ENCODE measurements at regions not wholly inside any gene's neighbourhood (a gene's known extent, or its start where the extent isn't known, plus 50 kb on each side); places are given as distances from the start of the nearest gene placed in this dataset.
A peak's percentile ranks its signal among the peaks of the same experiment; 100 is the strongest.

GRCh38 chr1:31498376-31499040, 77.8 kb upstream of the TINAGL1 start:
- TF ChIP-seq CTCF (conservative IDR thresholded peaks at IDR 0.05; ENCODE audit: control insufficient read depth, insufficient read depth, low read depth, low read length): no peak
- DNase-seq (ENCODE audit: low read depth): no peak
- no peak overlapping the region for H3K4me3 ChIP-seq (ENCODE audit: control insufficient read depth, low read depth, low read length)

- DNase-seq (ENCODE audit: low read depth): no peak
- TF ChIP-seq CTCF (conservative IDR thresholded peaks at IDR 0.05; ENCODE audit: control insufficient read depth, insufficient read depth, low read depth, low read length): peak; percentile 17
- H3K4me3 ChIP-seq (ENCODE audit: control insufficient read depth, low read depth, low read length): no peak overlapping the region
Measured at GRCh38 chr1:31501505-31501904, 74.8 kb upstream of the TINAGL1 start.

GRCh38 chr1:31502253-31502652, 74.1 kb upstream of the TINAGL1 start:
- DNase-seq (ENCODE audit: low read depth): no peak
- no peak for TF ChIP-seq CTCF (conservative IDR thresholded peaks at IDR 0.05; ENCODE audit: control insufficient read depth, insufficient read depth, low read depth, low read length)
- no peak overlapping the region for H3K4me3 ChIP-seq (ENCODE audit: control insufficient read depth, low read depth, low read length)

GRCh38 chr1:31502926-31503511, 73.3 kb upstream of the TINAGL1 start:
- no peak overlapping the region for H3K4me3 ChIP-seq (ENCODE audit: control insufficient read depth, low read depth, low read length)
- no peak for DNase-seq (ENCODE audit: low read depth)
- TF ChIP-seq CTCF (conservative IDR thresholded peaks at IDR 0.05; ENCODE audit: control insufficient read depth, insufficient read depth, low read depth, low read length): no peak

GRCh38 chr1:31503570-31503969, 72.7 kb upstream of the TINAGL1 start:
- no peak overlapping the region for H3K4me3 ChIP-seq (ENCODE audit: control insufficient read depth, low read depth, low read length)
- no peak for DNase-seq (ENCODE audit: low read depth)
- TF ChIP-seq CTCF (conservative IDR thresholded peaks at IDR 0.05; ENCODE audit: control insufficient read depth, insufficient read depth, low read depth, low read length): no peak

- no peak for DNase-seq (ENCODE audit: low read depth)
- TF ChIP-seq CTCF (conservative IDR thresholded peaks at IDR 0.05; ENCODE audit: control insufficient read depth, insufficient read depth, low read depth, low read length): no peak
- H3K4me3 ChIP-seq (ENCODE audit: control insufficient read depth, low read depth, low read length): no peak overlapping the region
Measured at GRCh38 chr1:31504001-31504400, 72.3 kb upstream of the TINAGL1 start.

Data from fibroblast of mammary gland (primary cell).